VCaP (cell line): ENCODE measurements at regions not wholly inside any gene's neighbourhood (a gene's known extent, or its start where the extent isn't known, plus 50 kb on each side); places are given as distances from the start of the nearest gene placed in this dataset.
A peak's percentile ranks its signal among the peaks of the same experiment; 100 is the strongest.

Experiments used
- H3K27ac ChIP-seq: fragments of 450-650 bp; 2 replicates; pipeline ENCODE4 v1.5.1; 2017
- TF ChIP-seq, protein P1 (sequence below): fragments of 450-650 bp; conservative IDR thresholded peaks from 2 replicates; pipeline ENCODE4 v1.5.1; 2017; ENCODE audit warnings: mild to moderate bottlenecking, moderate library complexity

DNA sequence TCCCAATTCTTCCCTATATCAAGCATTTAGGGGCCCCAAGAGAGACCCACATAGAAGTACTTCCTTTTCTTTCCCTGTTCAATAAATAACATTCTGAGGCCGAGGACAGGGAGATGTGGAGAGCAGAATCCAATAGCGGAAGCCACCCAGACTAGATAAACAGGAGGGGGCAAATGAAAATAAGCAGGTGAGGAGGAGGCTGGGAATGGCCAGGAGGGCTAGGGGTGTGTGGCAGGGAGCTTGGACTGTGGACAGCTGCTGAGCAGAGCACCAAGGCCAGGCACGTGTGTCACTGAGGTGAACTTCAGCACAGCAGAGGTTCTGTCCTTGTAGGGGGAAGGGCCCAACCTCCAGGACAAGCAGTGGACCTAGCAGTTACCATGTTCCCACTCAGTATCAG is 339.2 kb downstream of the FOXA2 start:
- TF ChIP-seq, protein P1, sequence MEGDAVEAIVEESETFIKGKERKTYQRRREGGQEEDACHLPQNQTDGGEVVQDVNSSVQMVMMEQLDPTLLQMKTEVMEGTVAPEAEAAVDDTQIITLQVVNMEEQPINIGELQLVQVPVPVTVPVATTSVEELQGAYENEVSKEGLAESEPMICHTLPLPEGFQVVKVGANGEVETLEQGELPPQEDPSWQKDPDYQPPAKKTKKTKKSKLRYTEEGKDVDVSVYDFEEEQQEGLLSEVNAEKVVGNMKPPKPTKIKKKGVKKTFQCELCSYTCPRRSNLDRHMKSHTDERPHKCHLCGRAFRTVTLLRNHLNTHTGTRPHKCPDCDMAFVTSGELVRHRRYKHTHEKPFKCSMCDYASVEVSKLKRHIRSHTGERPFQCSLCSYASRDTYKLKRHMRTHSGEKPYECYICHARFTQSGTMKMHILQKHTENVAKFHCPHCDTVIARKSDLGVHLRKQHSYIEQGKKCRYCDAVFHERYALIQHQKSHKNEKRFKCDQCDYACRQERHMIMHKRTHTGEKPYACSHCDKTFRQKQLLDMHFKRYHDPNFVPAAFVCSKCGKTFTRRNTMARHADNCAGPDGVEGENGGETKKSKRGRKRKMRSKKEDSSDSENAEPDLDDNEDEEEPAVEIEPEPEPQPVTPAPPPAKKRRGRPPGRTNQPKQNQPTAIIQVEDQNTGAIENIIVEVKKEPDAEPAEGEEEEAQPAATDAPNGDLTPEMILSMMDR: no peak
- H3K27ac ChIP-seq: no peak overlapping the region

DNA sequence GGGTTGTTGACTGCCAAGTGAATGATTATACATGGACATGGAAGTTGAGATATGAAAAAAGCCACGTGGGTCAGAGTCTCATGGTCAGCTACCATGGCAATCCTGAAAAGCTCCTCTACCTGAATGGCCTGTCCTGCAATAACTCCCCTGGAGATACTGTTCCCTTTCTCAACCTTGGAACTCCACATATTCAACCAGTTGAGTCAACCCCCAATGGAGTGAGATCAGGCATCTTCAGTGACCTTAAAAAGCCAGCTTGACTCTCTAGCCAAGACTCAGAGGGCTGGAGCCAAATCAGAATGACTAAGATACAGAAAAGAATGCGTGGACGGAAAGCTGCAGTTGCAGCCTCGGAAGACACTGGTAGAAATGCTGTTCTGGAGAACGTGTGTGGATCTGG is 341.3 kb downstream of the FOXA2 start:
- H3K27ac ChIP-seq: no peak overlapping the region
- TF ChIP-seq, protein P1: no peak

DNA sequence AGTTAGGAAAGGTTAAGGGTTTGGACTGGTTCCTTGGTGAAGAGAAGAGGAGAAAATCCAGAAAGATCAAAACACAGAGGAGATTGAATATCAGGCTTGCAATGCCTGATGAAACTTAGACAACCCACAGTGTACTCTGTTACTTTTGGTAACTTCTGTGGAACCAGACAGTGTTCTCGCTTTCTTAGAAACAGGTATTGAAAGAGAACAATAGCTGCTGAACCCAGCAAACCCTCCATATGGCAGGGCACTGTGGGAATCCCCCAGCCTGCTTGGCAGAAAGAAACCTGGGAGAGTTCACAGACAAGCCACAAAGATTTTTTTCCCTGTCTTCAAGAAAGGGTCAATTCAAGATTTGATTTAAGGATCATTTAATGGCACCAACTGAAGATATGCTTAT is 342.8 kb downstream of the FOXA2 start:
- no peak overlapping the region for H3K27ac ChIP-seq
- TF ChIP-seq, protein P1: no peak

DNA sequence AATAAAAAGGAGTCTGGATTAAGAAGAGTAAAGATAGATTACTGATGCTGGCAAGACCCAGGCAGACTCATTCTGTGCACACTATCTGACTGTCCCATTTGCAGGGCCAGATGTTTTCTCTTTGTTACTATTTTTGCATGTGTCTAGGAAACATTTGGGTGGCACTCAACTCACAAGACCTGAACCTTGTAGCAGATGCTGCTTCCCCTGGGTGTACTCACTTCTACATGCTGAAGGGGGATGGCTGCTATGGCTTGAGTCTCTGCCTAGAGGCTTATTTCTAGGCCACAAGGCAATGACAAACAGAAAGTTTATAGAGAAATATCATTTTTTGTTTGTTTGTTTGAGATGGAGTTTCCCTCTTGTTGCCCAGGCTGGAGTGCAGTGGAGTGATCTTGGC is 351.4 kb downstream of the FOXA2 start:
- TF ChIP-seq, protein P1: no peak
- no peak overlapping the region for H3K27ac ChIP-seq

DNA sequence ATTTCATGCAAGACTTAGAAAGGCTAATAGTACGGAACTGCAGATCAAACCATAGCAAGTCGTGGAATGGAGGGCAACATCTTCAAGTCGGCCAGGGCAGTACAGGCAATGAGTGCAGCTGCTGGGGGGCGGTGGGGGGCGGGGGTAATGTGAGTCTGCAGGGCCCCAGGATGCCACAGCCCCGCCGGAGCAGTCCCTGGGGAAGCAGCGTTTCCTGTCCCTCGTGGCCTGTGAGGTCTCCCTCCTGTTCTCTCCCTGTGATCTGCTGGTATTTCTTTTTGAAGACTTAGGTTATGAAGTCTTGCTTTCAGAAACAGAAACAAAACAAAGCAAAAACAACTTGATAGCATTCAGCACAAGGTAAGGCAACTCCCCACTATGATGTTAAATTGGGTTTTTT is 351.9 kb downstream of the FOXA2 start:
- no peak overlapping the region for H3K27ac ChIP-seq
- TF ChIP-seq, protein P1: no peak

DNA sequence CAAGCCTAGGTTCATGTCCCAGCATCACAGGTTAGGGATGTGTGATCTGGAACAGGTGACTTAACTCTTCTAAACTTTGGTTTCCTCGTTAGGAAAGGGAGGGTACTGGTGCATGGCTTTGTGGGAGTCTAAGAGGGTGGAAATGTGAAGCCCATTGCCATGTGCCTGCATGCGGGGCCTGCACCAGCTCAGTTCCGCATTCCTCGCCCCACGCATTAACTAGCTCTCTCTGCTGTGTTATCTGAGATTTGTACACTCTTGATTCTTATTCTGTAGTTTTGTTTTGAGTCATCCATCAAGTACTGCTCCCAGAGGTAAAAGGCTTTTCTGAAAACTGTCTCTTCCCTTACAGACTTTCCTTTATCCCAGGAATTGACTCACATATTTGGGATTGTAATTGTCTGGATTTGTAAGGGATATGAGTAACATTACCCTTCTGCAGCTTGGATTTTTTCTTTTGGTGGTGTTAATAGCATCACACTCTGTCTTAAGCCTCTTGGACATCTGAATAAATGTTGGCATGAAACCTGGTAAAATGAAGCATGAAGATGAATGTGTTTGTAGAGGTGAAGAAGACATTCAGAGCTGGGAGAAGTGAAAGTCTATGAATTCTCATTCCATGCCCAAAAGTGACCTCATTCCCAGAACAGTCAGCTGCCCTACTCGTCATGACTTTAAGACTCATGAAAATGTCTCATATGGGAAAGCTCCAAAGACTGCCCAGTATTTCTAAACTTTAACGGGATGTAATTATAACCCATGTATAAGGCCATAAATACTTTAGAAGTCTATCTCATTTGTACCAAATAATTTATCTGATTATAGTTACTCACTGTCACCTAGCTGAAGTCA is 357.3 kb downstream of the FOXA2 start:
- TF ChIP-seq, protein P1: no peak
- H3K27ac ChIP-seq: no peak overlapping the region

DNA sequence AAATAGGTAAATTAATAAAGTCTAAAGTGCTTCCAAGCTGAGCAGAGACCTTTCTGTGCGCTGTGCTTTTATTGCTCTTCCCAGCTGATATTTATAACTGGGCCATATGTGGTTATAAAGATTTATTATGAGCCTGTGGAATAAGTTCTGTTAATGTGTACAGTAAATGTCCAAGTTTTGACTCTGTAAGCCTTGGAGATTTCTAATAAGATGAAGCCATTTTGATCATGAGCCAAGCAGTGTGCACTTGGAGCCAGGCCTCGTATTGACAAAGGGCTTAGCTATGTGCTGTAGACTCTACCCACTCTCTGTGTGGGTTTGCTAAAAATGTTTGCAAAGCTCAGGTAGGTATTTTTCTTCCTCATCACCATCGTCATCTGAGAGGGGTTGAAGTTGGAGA is 361.1 kb downstream of the FOXA2 start:
- peak overlapping the region; percentile 58 for H3K27ac ChIP-seq
- TF ChIP-seq, protein P1: no peak
